ENCODE measurements at regions not wholly inside any gene's neighbourhood (a gene's known extent, or its start where the extent isn't known, plus 50 kb on each side); places are given as distances from the start of the nearest gene placed in this dataset.

GRCh38 chr2:105184420-105184819 lies 57.1 kb upstream of the GPR45 start (continued):
- TF ChIP-seq REST (IDR thresholded peaks at IDR 0.05) (no peak), RAD21 (IDR thresholded peaks at IDR 0.05) (no peak), FOXA1 (IDR thresholded peaks at IDR 0.05) (no peak)

GRCh38 chr2:105186967-105187498 lies 54.5 kb upstream of the GPR45 start:
- Histone ChIP-seq H3K4me1 (ENCODE audit: control insufficient read depth in 4 of 4, insufficient read depth in 4 of 4, low read length in 3 of 4) (no peaks in the 10 kb centered on the region), H3K36me3 (ENCODE audit: control insufficient read depth in 4 of 4, insufficient read depth in 3 of 4, low read depth in 1 of 4, low read length in 3 of 4) (no peaks in the 10 kb centered on the region), H3K9ac (ENCODE audit: low read depth in 1 of 2, low read length in 2 of 2) (no peak overlapping the region), H3K27me3 (ENCODE audit: control insufficient read depth in 4 of 4, insufficient read depth in 4 of 4, low read length in 3 of 4) (peaks cover 0 to 2% (median 0%) of the 10 kb centered on the region in 4 donors), H3K27ac (ENCODE audit: low read depth in 1 of 2, low read length in 2 of 2) (no peak overlapping the region), H3K9me3 (ENCODE audit: control insufficient read depth in 4 of 4, low read length in 3 of 4) (peaks cover 0 to 8% (median 0%) of the 10 kb centered on the region in 4 donors), H3K4me3 (ENCODE audit: low read depth in 1 of 3, low read length in 3 of 3) (no peak overlapping the region)
- TF ChIP-seq RAD21 (IDR thresholded peaks at IDR 0.05) (no peak), MAX (IDR thresholded peaks at IDR 0.05) (no peak), HNF4G (IDR thresholded peaks at IDR 0.05) (no peak), HNF4A (conservative IDR thresholded peaks at IDR 0.05) (no peak), GABPA (IDR thresholded peaks at IDR 0.05 in 1 of 2, conservative IDR thresholded peaks at IDR 0.05 in 1 of 2) (no peak), FOXA1 (IDR thresholded peaks at IDR 0.05) (no peak), FOXA2 (IDR thresholded peaks at IDR 0.05) (no peak), YY1 (IDR thresholded peaks at IDR 0.05) (no peak), CTCF (IDR thresholded peaks at IDR 0.05; ENCODE audit: low read depth, low read length, missing input control) (no peak), REST (IDR thresholded peaks at IDR 0.05) (no peak), EGR1 (IDR thresholded peaks at IDR 0.05; ENCODE audit: low read depth in 2 of 2) (no peak), TAF1 (conservative IDR thresholded peaks at IDR 0.05) (no peak), RXRA (IDR thresholded peaks at IDR 0.05) (no peak), NR2F2 (IDR thresholded peaks at IDR 0.05) (no peak), ZBTB33 (IDR thresholded peaks at IDR 0.05) (no peak), SP1 (IDR thresholded peaks at IDR 0.05) (no peak), JUND (IDR thresholded peaks at IDR 0.05) (no peak), ATF3 (IDR thresholded peaks at IDR 0.05) (no peak)
- no peak for DNase-seq (ENCODE audit: low spot score)
- 70% methylated on average over 6 of the region's 6 CpGs for WGBS

Data from liver (tissue), 8 donors.